ENCODE measurements at regions not wholly inside any gene's neighbourhood (a gene's known extent, or its start where the extent isn't known, plus 50 kb on each side); places are given as distances from the start of the nearest gene placed in this dataset.

DNA sequence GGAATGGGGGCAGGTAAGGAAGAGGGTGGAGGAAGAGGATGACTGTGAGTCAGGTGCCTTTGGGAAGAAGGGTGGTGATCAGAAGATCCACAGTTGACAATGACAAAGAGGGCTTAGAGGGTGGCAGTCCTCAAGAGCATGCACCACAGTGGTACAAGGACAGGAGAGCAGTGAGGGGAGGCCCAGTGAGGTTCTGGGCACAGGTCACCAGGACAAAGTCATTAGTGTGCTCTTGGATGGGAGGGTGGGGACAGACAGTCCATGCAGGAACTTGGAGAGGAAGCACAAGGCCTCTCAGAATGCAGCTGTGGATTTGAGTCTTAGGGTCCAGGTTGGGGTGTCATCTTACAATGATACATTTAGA lies 75.1 kb downstream of the RHOU start:
- H3K4me3 ChIP-seq = no peak overlapping the region
- peaks cover 0 to 31% (median 5%) of the 10 kb centered on the region in 4 donors for H3K4me1 ChIP-seq
- H3K27me3 ChIP-seq = no peaks in the 10 kb centered on the region
- H3K36me3 ChIP-seq = no peaks in the 10 kb centered on the region
- DNase-seq = peak in 1 of 3 donors; percentile 51
- H3K9me3 ChIP-seq = no peaks in the 10 kb centered on the region
- TF ChIP-seq, protein P1, sequence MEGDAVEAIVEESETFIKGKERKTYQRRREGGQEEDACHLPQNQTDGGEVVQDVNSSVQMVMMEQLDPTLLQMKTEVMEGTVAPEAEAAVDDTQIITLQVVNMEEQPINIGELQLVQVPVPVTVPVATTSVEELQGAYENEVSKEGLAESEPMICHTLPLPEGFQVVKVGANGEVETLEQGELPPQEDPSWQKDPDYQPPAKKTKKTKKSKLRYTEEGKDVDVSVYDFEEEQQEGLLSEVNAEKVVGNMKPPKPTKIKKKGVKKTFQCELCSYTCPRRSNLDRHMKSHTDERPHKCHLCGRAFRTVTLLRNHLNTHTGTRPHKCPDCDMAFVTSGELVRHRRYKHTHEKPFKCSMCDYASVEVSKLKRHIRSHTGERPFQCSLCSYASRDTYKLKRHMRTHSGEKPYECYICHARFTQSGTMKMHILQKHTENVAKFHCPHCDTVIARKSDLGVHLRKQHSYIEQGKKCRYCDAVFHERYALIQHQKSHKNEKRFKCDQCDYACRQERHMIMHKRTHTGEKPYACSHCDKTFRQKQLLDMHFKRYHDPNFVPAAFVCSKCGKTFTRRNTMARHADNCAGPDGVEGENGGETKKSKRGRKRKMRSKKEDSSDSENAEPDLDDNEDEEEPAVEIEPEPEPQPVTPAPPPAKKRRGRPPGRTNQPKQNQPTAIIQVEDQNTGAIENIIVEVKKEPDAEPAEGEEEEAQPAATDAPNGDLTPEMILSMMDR (IDR thresholded peaks at IDR 0.05) = no peak
- no peak for TF ChIP-seq POLR2A (IDR thresholded peaks at IDR 0.05)
- peak overlapping the region in 3 of 4 donors; percentile 37 to 84 (median 70) for H3K27ac ChIP-seq

- peaks cover 0 to 31% (median 5%) of the 10 kb centered on the region in 4 donors for H3K4me1 ChIP-seq
- no peaks in the 10 kb centered on the region for H3K36me3 ChIP-seq
- H3K9me3 ChIP-seq = no peaks in the 10 kb centered on the region
- no peaks in the 10 kb centered on the region for H3K27me3 ChIP-seq
- H3K27ac ChIP-seq = peak overlapping the region in 3 of 4 donors; percentile 37 to 84 (median 70)
- H3K4me3 ChIP-seq = no peak overlapping the region
- DNase-seq = peak in 1 of 3 donors; percentile 53
- peak in 1 of 2 donors; percentile 45 for TF ChIP-seq POLR2A (IDR thresholded peaks at IDR 0.05)
- TF ChIP-seq, protein P1 (IDR thresholded peaks at IDR 0.05) = no peak
Measured at GRCh38 chr1:228810878-228811711, 75.8 kb downstream of the RHOU start.

GRCh38 chr1:228811712-228812305 lies 76.5 kb downstream of the RHOU start:
- DNase-seq = no peak
- Histone ChIP-seq H3K27ac (peak overlapping the region in 2 of 4 donors; percentile 70 to 84), H3K9me3 (no peaks in the 10 kb centered on the region), H3K27me3 (no peaks in the 10 kb centered on the region), H3K36me3 (no peaks in the 10 kb centered on the region), H3K4me3 (no peak overlapping the region), H3K4me1 (peaks cover 0 to 31% (median 5%) of the 10 kb centered on the region in 4 donors)
- TF ChIP-seq, protein P1 (IDR thresholded peaks at IDR 0.05) = no peak
- TF ChIP-seq POLR2A (IDR thresholded peaks at IDR 0.05) = no peak

DNA sequence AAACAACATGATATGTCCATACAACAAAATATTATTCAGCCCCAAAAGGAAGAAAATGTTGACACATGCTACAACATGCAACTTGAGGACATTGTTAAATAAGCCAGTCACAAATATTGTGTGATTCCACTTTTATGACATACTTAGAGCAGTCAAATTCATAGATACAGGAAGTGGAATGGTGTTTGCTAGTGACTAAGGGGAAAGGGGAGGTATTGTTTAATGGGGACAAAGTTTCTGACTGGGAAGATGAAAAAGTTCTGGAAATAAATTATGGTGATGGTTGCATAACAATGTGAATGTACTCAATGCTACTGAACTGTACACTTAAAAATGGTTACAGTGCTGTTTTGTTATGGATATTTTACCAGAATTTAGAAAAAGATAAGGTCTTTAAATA lies 77.7 kb downstream of the RHOU start:
- Histone ChIP-seq H3K4me1 (peaks cover 0 to 31% (median 5%) of the 10 kb centered on the region in 4 donors), H3K9me3 (no peaks in the 10 kb centered on the region), H3K27ac (peak overlapping the region in 1 of 4 donors; percentile 6), H3K36me3 (no peaks in the 10 kb centered on the region), H3K4me3 (no peak overlapping the region), H3K27me3 (no peaks in the 10 kb centered on the region)
- TF ChIP-seq, protein P1 (IDR thresholded peaks at IDR 0.05) = no peak
- no peak for TF ChIP-seq POLR2A (IDR thresholded peaks at IDR 0.05)
- no peak for DNase-seq

- Histone ChIP-seq H3K4me1 (peaks cover 0 to 31% (median 5%) of the 10 kb centered on the region in 4 donors), H3K36me3 (no peaks in the 10 kb centered on the region), H3K27me3 (no peaks in the 10 kb centered on the region), H3K4me3 (no peak overlapping the region), H3K27ac (no peak overlapping the region), H3K9me3 (no peaks in the 10 kb centered on the region)
- TF ChIP-seq POLR2A (IDR thresholded peaks at IDR 0.05) = no peak
- TF ChIP-seq, protein P1 (IDR thresholded peaks at IDR 0.05) = no peak
- DNase-seq = no peak
Measured at GRCh38 chr1:228814176-228814575, 78.9 kb downstream of the RHOU start.

Measured in Peyer's patch (tissue), 4 donors.